HEK293T (cell line): ENCODE measurements at regions not wholly inside any gene's neighbourhood (a gene's known extent, or its start where the extent isn't known, plus 50 kb on each side); places are given as distances from the start of the nearest gene placed in this dataset.

Experiments used
- CTCF ChIA-PET: fragments of 350-600 bp; formaldehyde crosslinking; extraction: SDS; loops from one replicate; lab custom pipeline; 2021; ENCODE audit warnings: antibody characterized with exemption, inconsistent platforms; lab: Yijun Ruan, JAX
- POLR2A ChIA-PET: fragments of 350-600 bp; formaldehyde crosslinking; extraction: SDS; loops from one replicate; lab custom pipeline; 2020; ENCODE audit warnings: antibody characterized with exemption, inconsistent platforms; lab: Yijun Ruan, JAX
- DNase-seq: peaks from one replicate; pipeline ENCODE4 v3.0.0; 2012; ENCODE audit warnings: mixed read lengths; ENCODE audit errors: extremely low spot score
- ARNT ChIP-seq: fragments of 450-650 bp; IDR thresholded peaks from 2 replicates; pipeline ENCODE4 v1.6.1; 2017; ENCODE audit warnings: mild to moderate bottlenecking
- BHLHE40 ChIP-seq: fragments of 450-650 bp; IDR thresholded peaks from 2 replicates; pipeline ENCODE4 v1.6.1; 2016; ENCODE audit warnings: mild to moderate bottlenecking, moderate library complexity, borderline replicate concordance
- CTBP1 ChIP-seq: fragments of 450-650 bp; IDR thresholded peaks from 2 replicates; pipeline ENCODE4 v1.6.1; 2016; ENCODE audit warnings: borderline replicate concordance
- ELF4 ChIP-seq: fragments of 450-650 bp; IDR thresholded peaks from 2 replicates; pipeline ENCODE4 v1.6.1; 2017; ENCODE audit warnings: antibody characterized with exemption
- FOXA1 ChIP-seq: fragments of 450-650 bp; IDR thresholded peaks from 2 replicates; pipeline ENCODE4 v1.6.1; 2016; ENCODE audit warnings: mild to moderate bottlenecking
- FOXK2 ChIP-seq: fragments of 450-650 bp; IDR thresholded peaks from 2 replicates; pipeline ENCODE4 v1.6.1; 2016; ENCODE audit warnings: mild to moderate bottlenecking
- FOXM1 ChIP-seq: fragments of 450-650 bp; IDR thresholded peaks from 2 replicates; pipeline ENCODE4 v1.6.1; 2017; ENCODE audit warnings: mild to moderate bottlenecking, borderline replicate concordance
- HDGF ChIP-seq: fragments of 450-650 bp; IDR thresholded peaks from 2 replicates; pipeline ENCODE4 v1.6.1; 2017; ENCODE audit warnings: antibody characterized with exemption, borderline replicate concordance
- L3MBTL2 ChIP-seq: fragments of 450-650 bp; conservative IDR thresholded peaks from 2 replicates; pipeline ENCODE4 v1.6.1; 2016; ENCODE audit warnings: mild to moderate bottlenecking
- LEF1 ChIP-seq: fragments of 450-650 bp; IDR thresholded peaks from 2 replicates; pipeline ENCODE4 v1.6.1; 2017; ENCODE audit warnings: mild to moderate bottlenecking, borderline replicate concordance
- NFRKB ChIP-seq: fragments of 450-650 bp; IDR thresholded peaks from 2 replicates; pipeline ENCODE4 v1.6.1; 2016; ENCODE audit warnings: mild to moderate bottlenecking, moderate library complexity
- SP1 ChIP-seq: fragments of 450-650 bp; IDR thresholded peaks from 2 replicates; pipeline ENCODE4 v1.6.1; 2017
- SUZ12 ChIP-seq: fragments of 450-650 bp; IDR thresholded peaks from 2 replicates; pipeline ENCODE4 v1.6.1; 2016; ENCODE audit warnings: mild to moderate bottlenecking
- TARDBP ChIP-seq: fragments of 450-650 bp; IDR thresholded peaks from 2 replicates; pipeline ENCODE4 v1.6.1; 2016
- ZNF384 ChIP-seq: fragments of 450-650 bp; IDR thresholded peaks from 2 replicates; pipeline ENCODE4 v1.6.1; 2016
- TF ChIP-seq, protein P1 (sequence below): fragments of 450-650 bp; IDR thresholded peaks from 2 replicates; pipeline ENCODE4 v1.6.1; 2016

DNA sequence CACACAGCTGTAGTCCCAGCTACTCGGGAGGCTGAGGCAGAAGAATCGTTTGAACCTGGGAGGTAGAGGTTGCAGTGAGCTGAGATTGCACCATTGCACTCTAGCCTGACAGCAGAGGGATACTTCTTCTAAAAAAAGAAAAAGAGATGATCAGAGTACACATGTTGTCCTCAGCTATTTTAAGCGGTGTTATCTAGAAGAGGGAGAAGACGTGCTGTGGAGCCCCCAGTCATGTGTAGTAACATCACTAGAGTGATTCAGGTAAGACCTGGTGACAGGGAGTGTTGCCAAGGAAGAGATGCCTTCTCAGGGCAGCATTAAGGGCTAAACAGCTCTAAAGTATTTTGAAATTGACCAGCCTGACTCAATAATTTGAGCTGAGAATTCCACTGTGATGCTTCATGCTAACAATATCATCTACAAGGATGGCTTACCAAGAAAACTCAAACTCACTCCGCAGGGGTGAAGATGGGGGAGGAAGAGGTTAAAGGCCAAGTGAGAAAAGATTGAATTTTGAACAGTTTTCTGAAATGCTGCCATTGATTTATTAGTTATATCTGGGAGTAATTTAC is 97.4 kb downstream of the KLF6 start:
- no peak for TF ChIP-seq ZNF384
- no peak for TF ChIP-seq NFRKB
- TF ChIP-seq ELF4: no peak
- TF ChIP-seq, protein P1, sequence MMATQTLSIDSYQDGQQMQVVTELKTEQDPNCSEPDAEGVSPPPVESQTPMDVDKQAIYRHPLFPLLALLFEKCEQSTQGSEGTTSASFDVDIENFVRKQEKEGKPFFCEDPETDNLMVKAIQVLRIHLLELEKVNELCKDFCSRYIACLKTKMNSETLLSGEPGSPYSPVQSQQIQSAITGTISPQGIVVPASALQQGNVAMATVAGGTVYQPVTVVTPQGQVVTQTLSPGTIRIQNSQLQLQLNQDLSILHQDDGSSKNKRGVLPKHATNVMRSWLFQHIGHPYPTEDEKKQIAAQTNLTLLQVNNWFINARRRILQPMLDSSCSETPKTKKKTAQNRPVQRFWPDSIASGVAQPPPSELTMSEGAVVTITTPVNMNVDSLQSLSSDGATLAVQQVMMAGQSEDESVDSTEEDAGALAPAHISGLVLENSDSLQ: no peak
- TF ChIP-seq BHLHE40: no peak
- TF ChIP-seq SUZ12: no peak
- TF ChIP-seq FOXA1: no peak
- TF ChIP-seq FOXM1: no peak
- no peak for DNase-seq
- POLR2A ChIA-PET: no interaction called here
- CTCF ChIA-PET: interaction anchor here (0.6 kb wide), 1 partner anchor 320 kb away, joined by 3 read pairs; no protein-coding TSS in a partner anchor

DNA sequence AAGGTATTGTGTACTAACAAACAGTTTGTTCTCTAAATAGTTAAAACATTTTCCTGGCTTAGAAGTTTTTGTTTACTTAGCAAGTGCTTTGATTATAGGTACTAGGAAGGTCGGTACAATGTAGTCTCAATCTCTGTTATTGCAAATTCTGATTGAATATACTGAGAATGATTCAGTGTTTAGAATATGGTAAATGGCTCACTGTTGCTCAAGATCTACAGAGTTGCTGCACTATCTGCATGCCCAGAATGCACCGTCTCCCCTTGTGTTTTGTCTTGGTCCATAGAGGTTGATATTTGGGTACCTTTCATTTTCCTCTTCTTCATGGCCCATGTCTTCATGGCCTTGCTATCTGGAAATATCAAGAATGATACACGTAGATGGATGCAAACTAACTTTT is 99.6 kb downstream of the KLF6 start:
- no peak for TF ChIP-seq NFRKB
- no peak for TF ChIP-seq BHLHE40
- no peak for TF ChIP-seq SP1
- no peak for TF ChIP-seq ZNF384
- TF ChIP-seq LEF1: no peak
- no peak for TF ChIP-seq FOXA1
- TF ChIP-seq L3MBTL2: no peak
- TF ChIP-seq HDGF: no peak
- TF ChIP-seq TARDBP: no peak
- no peak for TF ChIP-seq ARNT
- TF ChIP-seq CTBP1: no peak
- no peak for DNase-seq
- ChIA-PET POLR2A (no interaction called here), CTCF (no interaction called here)

DNA sequence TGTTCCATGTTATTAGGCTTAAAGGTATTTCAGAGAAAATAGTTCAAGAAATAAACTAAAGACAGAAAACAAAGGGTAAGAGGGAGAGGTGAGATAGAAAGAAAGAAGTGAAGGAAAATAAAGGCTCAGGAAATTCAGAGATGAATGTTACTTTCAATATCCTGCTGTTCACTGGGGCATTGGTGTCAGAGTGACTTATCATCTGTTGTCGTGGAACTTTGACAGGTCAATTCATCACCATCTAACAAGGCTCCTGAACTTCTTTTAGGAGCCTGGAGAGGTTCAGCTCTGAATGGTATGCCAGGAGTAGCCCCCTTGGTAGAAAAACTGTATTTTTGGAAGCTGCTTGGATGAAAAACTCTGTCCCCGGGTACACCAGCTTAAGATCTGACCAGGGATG is 100.1 kb downstream of the KLF6 start:
- ChIA-PET POLR2A (no interaction called here), CTCF (no interaction called here)
- TF ChIP-seq SP1 (no peak), FOXM1 (no peak)
- no peak for DNase-seq

DNA sequence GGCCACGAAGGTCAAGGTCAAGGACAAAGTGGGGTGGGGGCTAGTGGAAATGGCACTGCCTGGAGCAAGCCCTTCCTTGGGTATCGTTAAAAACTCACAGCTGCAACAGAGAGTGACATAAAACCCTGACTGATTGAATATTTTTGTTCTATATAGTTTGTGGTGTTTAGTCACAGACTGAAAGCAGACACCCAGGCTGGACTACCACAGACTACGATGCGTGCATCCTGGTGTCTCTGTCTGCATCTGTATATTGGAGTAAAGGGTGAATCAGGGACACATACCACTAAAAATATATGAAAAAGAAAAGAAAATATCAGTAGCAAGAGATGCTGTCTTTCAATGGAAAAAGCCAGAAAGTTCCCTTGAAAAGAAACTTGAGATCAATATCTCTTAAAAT is 101.4 kb downstream of the KLF6 start:
- ChIA-PET POLR2A (no interaction called here), CTCF (no interaction called here)
- DNase-seq: no peak
- TF ChIP-seq ARNT (no peak), TARDBP (no peak), CTBP1 (no peak), ELF4 (no peak)

DNA sequence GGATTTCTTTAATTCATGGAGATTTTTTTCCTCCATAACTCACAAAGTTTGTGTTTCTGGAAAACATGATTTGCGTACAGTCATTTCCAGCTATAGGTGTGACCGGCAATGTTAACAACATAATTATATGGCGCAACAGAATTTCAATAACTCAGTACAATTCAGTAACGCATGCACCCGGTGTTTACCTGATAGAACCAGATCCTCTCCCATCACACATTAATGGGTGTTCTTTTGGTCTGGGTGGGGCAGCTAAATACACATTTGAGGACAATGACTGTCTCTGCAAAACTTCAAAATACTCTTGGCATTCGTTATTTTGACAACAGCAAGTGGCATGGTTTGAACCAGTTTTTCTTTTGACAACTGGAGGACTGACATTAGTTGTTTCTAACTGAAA is 102.3 kb downstream of the KLF6 start:
- DNase-seq: no peak
- ChIA-PET CTCF (no interaction called here), POLR2A (no interaction called here)
- no peak for TF ChIP-seq LEF1

DNA sequence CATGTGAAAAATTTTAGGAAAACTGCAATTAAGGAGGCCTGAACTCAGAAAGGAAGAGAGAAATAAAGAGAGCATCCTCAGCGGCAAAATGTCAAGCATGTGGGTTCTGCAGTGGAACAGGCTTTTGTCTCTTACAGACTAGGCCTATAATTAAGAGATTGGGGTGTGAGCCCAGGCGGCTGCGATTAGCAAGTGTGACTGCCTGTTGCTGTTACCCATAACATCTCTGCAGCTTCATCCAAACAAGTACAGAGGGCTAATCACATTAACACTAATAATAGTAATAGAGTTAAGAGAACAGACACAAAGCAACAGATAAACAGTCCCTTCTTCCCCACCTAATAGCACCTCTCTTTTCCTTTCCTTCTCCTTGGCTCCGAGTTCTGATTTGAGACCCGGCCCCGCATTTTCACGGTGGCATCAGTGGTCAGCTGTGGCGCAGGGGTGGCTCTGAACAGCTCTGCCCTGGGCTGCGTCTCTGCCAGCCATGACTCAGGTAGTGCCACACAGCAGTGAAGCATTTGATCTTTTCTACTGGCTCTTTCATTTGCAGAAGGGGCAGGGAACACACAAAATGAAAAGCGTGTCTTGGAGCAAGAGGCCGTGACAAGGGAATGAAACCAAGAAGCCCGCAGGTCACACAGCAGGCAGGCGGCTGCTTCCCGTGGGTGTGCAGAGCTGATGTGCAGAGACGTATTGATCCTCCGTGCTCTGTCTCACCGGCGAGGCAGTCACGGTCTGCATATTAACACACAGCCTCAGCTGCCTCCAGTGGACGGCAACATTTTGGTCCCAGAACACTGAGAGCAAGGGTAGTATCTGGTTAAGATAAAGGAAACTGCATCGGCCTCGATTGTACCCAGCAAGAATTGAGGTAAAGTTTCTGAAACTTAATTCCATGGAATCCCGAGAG is 103.1 kb downstream of the KLF6 start:
- TF ChIP-seq ZNF384 (no peak), HDGF (no peak), FOXM1 (no peak), SUZ12 (no peak), SP1 (no peak), CTBP1 (no peak), LEF1 (no peak), ARNT (no peak), BHLHE40 (no peak), NFRKB (no peak), ELF4 (no peak), L3MBTL2 (no peak), FOXK2 (no peak), FOXA1 (no peak), TARDBP (no peak)
- TF ChIP-seq, protein P1: no peak
- ChIA-PET CTCF (no interaction called here), POLR2A (no interaction called here)
- DNase-seq: no peak

DNA sequence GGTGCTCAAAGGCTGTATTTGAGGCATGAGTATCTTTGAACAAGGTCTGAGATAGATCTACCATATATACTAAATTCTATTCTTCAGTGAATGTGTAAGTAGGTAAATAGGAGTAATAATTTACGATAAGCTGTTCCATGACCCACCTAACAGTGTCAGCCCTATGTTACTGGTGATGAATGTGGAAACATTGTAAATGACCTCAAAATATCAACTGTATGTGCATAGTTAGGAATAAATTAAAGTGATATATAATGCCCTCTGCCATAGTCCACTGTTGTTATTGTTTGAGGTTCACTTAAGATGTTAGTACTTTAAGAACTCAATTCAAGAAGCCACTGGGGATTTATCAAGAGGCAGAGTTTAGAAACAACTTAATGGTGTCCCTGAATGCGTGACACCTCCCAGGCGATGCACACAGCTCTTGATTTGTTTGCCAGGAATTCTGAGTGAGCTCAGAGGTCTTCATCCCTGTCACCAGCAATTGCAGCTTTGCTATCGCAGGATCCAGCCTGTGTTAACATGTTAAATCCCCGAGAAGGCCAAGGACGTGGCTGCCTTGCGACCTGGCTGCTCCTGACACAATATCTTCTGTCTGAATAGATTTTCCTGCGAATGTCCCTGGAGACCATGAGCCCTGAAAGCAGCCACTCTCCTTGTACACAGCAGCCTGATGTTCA is 104.9 kb downstream of the KLF6 start:
- CTCF ChIA-PET: no interaction called here
- TF ChIP-seq, protein P1: no peak
- TF ChIP-seq ELF4 (no peak), HDGF (no peak)
- POLR2A ChIA-PET: no interaction called here
- no peak for DNase-seq
